GM12874 (cell line): ENCODE measurements at regions not wholly inside any gene's neighbourhood (a gene's known extent, or its start where the extent isn't known, plus 50 kb on each side); places are given as distances from the start of the nearest gene placed in this dataset.

Experiments used
- TF ChIP-seq, protein P1 (sequence below): IDR thresholded peaks from 2 replicates; pipeline ENCODE4 v1.5.1; 2011; ENCODE audit warnings: low read depth, mild to moderate bottlenecking, control low read depth, low read length, moderate library complexity; ENCODE audit not compliant: insufficient read depth

DNA sequence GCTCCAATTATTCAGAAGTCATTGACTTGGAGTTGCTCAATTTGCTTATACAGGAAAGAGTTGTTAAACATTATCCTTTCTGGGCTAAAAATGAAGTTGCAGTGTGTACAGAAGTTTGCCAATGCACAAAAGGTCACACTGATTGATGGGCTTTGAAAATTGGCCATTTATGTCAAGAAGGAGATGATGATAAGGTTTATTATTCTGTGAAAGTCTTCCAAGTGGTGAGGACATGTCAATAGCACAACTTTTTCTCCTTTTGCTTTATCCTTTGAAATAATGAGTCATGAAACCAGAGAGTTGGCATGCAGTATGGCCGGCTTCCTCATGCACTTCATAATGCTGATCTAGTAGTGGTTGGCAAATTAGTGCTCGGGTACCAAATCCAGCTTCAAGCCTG lies 848.5 kb upstream of the WWC1 start:
- TF ChIP-seq, protein P1, sequence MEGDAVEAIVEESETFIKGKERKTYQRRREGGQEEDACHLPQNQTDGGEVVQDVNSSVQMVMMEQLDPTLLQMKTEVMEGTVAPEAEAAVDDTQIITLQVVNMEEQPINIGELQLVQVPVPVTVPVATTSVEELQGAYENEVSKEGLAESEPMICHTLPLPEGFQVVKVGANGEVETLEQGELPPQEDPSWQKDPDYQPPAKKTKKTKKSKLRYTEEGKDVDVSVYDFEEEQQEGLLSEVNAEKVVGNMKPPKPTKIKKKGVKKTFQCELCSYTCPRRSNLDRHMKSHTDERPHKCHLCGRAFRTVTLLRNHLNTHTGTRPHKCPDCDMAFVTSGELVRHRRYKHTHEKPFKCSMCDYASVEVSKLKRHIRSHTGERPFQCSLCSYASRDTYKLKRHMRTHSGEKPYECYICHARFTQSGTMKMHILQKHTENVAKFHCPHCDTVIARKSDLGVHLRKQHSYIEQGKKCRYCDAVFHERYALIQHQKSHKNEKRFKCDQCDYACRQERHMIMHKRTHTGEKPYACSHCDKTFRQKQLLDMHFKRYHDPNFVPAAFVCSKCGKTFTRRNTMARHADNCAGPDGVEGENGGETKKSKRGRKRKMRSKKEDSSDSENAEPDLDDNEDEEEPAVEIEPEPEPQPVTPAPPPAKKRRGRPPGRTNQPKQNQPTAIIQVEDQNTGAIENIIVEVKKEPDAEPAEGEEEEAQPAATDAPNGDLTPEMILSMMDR, result no peak

DNA sequence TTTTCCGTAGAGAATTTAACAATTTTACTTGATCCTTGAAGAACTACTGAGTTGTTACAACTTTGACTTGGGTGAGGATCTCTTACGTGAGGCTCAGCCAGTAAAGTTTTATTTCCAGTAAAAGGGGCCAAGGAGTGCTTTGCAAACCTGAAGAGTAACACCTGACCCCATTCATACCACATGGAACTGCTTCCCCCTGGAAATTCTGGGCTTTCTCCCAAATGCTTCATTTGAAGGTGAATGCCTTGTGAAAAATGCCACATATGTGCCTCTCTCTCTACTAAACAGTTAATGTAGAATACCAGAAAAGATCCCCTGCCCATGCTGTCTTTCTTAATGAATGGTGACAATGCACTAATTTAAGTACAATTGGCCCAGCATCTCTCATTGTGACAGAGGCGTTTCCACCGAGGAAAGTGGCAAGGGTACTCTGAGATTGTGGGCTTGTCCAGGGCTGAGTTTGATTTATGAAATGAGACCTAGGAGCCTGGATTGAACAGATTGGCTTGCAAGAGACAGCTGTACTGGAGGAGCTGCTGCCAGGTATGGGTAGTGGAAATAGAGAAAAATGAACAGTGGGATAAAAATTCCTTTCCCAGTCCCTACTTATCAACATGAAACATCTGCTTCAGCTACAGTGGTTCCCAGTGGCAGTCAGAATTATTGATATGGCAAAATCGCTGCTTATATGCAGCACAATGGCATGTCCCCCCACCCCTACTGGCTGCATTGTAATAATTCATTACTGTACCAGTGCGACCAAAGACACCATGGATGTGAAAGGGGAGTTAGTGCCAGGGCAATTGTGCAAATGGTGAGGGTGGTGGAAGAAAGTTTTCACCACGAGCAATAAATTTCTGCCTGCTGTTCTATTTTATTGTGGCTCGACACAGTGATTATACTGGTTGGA lies 843.7 kb upstream of the WWC1 start:
- TF ChIP-seq, protein P1, result no peak

DNA sequence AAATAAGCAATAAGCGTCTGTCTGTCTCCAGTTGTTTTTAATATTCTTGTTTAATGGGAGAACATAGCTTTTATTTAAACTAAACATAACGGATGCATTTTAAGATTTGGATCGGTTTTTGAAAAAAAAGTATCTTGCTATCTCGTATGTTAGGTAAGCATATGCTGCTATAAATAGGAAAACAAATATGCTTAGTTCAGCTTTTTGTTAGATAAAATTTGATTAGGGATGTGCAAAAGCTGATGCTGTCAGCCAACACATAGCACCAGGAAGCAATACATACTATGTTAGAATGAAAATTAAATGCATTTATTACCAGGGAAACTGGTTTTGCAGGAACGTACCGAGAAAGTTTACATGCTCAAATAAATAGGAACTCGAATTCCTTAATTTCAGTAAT lies 843.1 kb upstream of the WWC1 start:
- TF ChIP-seq, protein P1, result no peak

DNA sequence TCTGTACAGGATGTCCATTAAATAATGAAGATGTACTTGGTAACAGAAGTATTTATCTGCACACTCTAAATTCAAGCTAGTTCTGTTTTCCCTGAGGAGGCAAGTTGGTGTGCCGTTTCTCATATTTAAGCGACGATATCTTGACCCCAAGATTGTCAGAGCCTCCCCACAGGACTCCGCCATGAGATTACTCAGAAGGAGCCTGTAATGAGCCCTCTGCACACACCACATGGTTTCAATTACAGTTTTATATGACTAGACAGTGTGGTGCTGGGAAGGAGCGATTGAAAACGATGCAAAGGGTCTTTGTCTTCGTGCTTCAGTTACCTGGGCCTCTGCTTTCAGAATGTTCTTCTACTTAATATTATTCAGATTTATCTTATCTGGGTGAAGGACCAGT lies 840.4 kb upstream of the WWC1 start:
- TF ChIP-seq, protein P1, result no peak

DNA sequence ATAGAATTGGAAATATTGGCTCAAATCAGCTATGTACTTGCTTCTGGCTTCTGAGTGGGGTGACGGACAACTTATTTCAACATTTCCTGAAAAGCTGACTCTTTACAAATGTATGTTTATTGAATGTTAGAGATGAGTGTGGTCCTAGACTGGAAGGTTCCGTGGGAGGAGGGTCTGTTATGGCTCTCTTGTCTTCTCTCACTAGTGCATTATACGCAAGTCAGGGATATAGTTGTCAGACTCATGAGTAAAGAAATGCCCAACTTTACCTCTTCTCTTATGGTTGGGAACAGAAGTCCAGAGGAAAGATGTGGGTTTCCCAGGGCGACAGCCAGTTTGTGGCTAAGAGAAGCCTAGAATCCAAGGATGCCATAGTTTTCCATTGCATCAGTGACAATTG lies 839.3 kb upstream of the WWC1 start:
- TF ChIP-seq, protein P1, result no peak

DNA sequence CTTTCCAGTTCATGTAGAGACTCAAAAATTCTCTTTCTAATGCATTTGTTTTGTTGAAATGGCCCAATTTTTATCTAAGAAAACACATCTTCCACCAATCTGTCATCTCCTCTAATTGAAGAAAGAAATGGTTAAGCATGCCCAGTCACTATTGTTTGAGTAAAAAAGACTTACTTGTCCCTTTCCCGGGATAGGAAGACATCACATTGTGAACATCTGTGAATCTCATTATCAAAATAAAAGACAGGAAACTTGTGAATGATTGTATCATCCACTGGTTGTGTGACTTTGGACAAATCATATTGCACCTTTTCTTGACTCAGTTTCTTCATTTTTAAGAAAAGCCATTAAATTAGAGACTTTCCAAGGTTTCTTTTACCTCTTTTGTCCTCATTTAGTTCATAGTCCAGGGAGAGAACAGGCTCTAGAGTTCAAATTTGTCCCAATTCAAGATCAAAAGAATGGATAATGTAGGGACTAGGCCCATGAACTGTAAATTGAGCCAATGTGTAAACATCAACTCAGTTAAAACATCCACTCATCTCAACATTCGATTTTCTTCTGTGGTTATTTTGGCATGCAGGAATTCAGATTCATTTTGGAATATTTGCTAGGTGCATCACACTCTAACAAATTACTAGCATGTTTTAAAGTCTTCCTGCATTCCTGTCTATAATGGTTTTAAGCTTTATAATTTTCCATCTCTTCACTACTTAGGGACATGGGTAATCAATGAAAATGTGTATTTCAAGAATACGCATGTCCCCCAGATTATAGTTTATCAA lies 838.0 kb upstream of the WWC1 start:
- TF ChIP-seq, protein P1, result no peak

DNA sequence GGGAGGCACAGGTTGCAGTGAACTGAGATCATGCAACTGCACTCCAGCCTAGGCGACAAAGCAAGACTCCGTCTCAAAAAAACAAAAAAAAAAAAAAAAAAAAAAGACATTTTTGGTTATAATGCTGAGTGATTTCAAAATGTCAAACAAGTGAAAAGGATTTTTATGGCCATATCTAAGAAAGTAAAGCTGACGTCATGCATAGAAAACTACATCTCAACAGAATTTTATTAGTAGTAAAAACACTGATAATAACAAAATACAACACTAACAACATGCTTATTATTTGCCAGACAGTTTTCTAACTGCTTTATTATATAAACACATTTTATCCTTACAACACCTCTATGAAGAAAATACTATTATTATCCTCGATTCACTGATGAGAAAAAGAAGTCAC lies 833.0 kb upstream of the WWC1 start:
- TF ChIP-seq, protein P1, result no peak
